Colonic mucosa (tissue), 4 donors: ENCODE measurements at regions not wholly inside any gene's neighbourhood (a gene's known extent, or its start where the extent isn't known, plus 50 kb on each side); places are given as distances from the start of the nearest gene placed in this dataset.

Source experiments
- DNase-seq: peaks from one replicate; pipeline ENCODE4 v3.0.0-alpha.2; 2020
- H3K27ac ChIP-seq: fragments of 200-600 bp; one replicate; pipeline ENCODE4 v1.8.0; 2021
- H3K27me3 ChIP-seq: fragments of 200-600 bp; one replicate; pipeline ENCODE4 v1.8.0; 2021
- H3K36me3 ChIP-seq: fragments of 200-600 bp; one replicate; pipeline ENCODE4 v1.8.0; 2021
- H3K4me1 ChIP-seq: fragments of 200-600 bp; one replicate; pipeline ENCODE4 v1.8.0; 2021; ENCODE audit warnings: mild to moderate bottlenecking
- H3K4me3 ChIP-seq: fragments of 200-600 bp; one replicate; pipeline ENCODE4 v1.8.0; 2021
- H3K9ac ChIP-seq, 2 donors: one replicate each; pipeline ENCODE4 v1.7.0; 2013; ENCODE audit warnings: control low read depth in 2 of 2, low read depth in 2 of 2, low read length in 2 of 2
- H3K9me3 ChIP-seq: fragments of 200-600 bp; one replicate; pipeline ENCODE4 v1.8.0; 2021
- CTCF ChIP-seq: fragments of 200-600 bp; IDR thresholded peaks from one replicate; pipeline ENCODE4 v1.8.0; 2022; ENCODE audit warnings: antibody characterized with exemption, mild to moderate bottlenecking
- intact Hi-C: fragments of 100-400 bp; cut with DNase I; formaldehyde crosslinking; loops from one replicate; pipeline ENCODE4 v1.14.1; 2022
- donor health status: healthy.
- donor health status: DM: no; HTN: no; CAD: no.
- donor health status: DM: no; HTN: no; CAD: no.

- intact Hi-C loops, result no loop called here
- Histone ChIP-seq H3K36me3 (no peaks in the 10 kb centered on the region), H3K27ac (no peak overlapping the region), H3K9me3 (no peaks in the 10 kb centered on the region), H3K9ac (no peak overlapping the region), H3K4me3 (no peak overlapping the region), H3K27me3 (no peaks in the 10 kb centered on the region), H3K4me1 (no peaks in the 10 kb centered on the region)
- TF ChIP-seq CTCF, result no peak
- DNase-seq, result no peak
These were observed 338.9 kb upstream of the KIAA1217 start for GRCh38 chr10:23869996-23870395.

- H3K4me1 ChIP-seq, result no peaks in the 10 kb centered on the region
- H3K36me3 ChIP-seq, result no peaks in the 10 kb centered on the region
- TF ChIP-seq CTCF, result no peak
- H3K27ac ChIP-seq, result no peak overlapping the region
- intact Hi-C loops, result no loop called here
- no peak overlapping the region for H3K9ac ChIP-seq
- H3K27me3 ChIP-seq, result no peaks in the 10 kb centered on the region
- no peaks in the 10 kb centered on the region for H3K9me3 ChIP-seq
- no peak for DNase-seq
- no peak overlapping the region for H3K4me3 ChIP-seq
These were observed 338.0 kb upstream of the KIAA1217 start for GRCh38 chr10:23870651-23871610.

GRCh38 chr10:23872290-23872689 lies 336.6 kb upstream of the KIAA1217 start:
- no peaks in the 10 kb centered on the region for H3K27me3 ChIP-seq
- TF ChIP-seq CTCF, result no peak
- no peak overlapping the region for H3K27ac ChIP-seq
- H3K36me3 ChIP-seq, result no peaks in the 10 kb centered on the region
- no peak for DNase-seq
- H3K4me1 ChIP-seq, result no peaks in the 10 kb centered on the region
- no peak overlapping the region for H3K4me3 ChIP-seq
- no peak overlapping the region for H3K9ac ChIP-seq
- intact Hi-C loops, result no loop called here
- H3K9me3 ChIP-seq, result no peaks in the 10 kb centered on the region

GRCh38 chr10:23877791-23878320 lies 331.1 kb upstream of the KIAA1217 start:
- H3K9ac ChIP-seq, result no peak overlapping the region
- H3K4me1 ChIP-seq, result no peaks in the 10 kb centered on the region
- no peaks in the 10 kb centered on the region for H3K9me3 ChIP-seq
- intact Hi-C loops, result no loop called here
- no peaks in the 10 kb centered on the region for H3K36me3 ChIP-seq
- no peak overlapping the region for H3K4me3 ChIP-seq
- no peaks in the 10 kb centered on the region for H3K27me3 ChIP-seq
- no peak for TF ChIP-seq CTCF
- no peak overlapping the region for H3K27ac ChIP-seq
- DNase-seq, result no peak

- intact Hi-C loops, result no loop called here
- no peak for DNase-seq
- Histone ChIP-seq H3K9me3 (no peaks in the 10 kb centered on the region), H3K4me1 (no peaks in the 10 kb centered on the region), H3K27ac (no peak overlapping the region), H3K27me3 (no peaks in the 10 kb centered on the region), H3K36me3 (no peaks in the 10 kb centered on the region), H3K4me3 (no peak overlapping the region), H3K9ac (no peak overlapping the region)
- no peak for TF ChIP-seq CTCF
These were observed 324.3 kb upstream of the KIAA1217 start for GRCh38 chr10:23884670-23885069.
